Astrocyte (in vitro differentiated cells and primary cell): ENCODE measurements at regions not wholly inside any gene's neighbourhood (a gene's known extent, or its start where the extent isn't known, plus 50 kb on each side); places are given as distances from the start of the nearest gene placed in this dataset.
A peak's percentile ranks its signal among the peaks of the same experiment; 100 is the strongest.

Source experiments
- DNase-seq: peaks from one replicate; pipeline ENCODE4 v3.0.0-alpha.2; 2010; ENCODE audit warnings: low read depth
- FAIRE-seq: peaks from 2 replicates; lab custom pipeline; 2011; peaks lifted over from hg19 to GRCh38; lab: Jason Lieb, UNC
- H2AFZ ChIP-seq: 2 replicates; pipeline ENCODE4 v1.6.0; 2012; ENCODE audit warnings: low read depth, low read length, inconsistent platforms
- H3K27ac ChIP-seq: 2 replicates; pipeline ENCODE4 v1.5.1; 2011; ENCODE audit warnings: low read depth, low read length, inconsistent platforms
- H3K27me3 ChIP-seq: 2 replicates; pipeline ENCODE4 v1.6.0; 2011; ENCODE audit warnings: low read length, inconsistent platforms; ENCODE audit not compliant: insufficient read depth
- H3K36me3 ChIP-seq: 2 replicates; pipeline ENCODE4 v1.5.1; 2011; ENCODE audit warnings: low read length, inconsistent platforms; ENCODE audit not compliant: insufficient read depth
- H3K4me1 ChIP-seq: 2 replicates; pipeline ENCODE4 v1.5.1; 2011; ENCODE audit warnings: low read length, inconsistent platforms; ENCODE audit not compliant: insufficient read depth
- H3K4me2 ChIP-seq: 2 replicates; pipeline ENCODE4 v1.6.0; 2012; ENCODE audit warnings: low read length, inconsistent platforms
- H3K4me3 ChIP-seq: 2 replicates; pipeline ENCODE4 v1.5.1; 2011; ENCODE audit warnings: low read depth, mild to moderate bottlenecking, low read length, inconsistent platforms; ENCODE audit not compliant: insufficient read depth
- H3K79me2 ChIP-seq: 2 replicates; pipeline ENCODE4 v1.6.0; 2012; ENCODE audit warnings: mild to moderate bottlenecking, low read length, inconsistent platforms; ENCODE audit not compliant: insufficient read depth
- H3K9ac ChIP-seq: 2 replicates; pipeline ENCODE4 v1.6.0; 2012; ENCODE audit warnings: mild to moderate bottlenecking, low read length, inconsistent platforms
- H3K9me3 ChIP-seq: 2 replicates; pipeline ENCODE4 v1.5.1; 2012; ENCODE audit warnings: low read depth, mild to moderate bottlenecking, low read length, inconsistent platforms; ENCODE audit not compliant: insufficient read depth
- H4K20me1 ChIP-seq: 2 replicates; pipeline ENCODE4 v1.6.0; 2012; ENCODE audit warnings: low read length, inconsistent platforms; ENCODE audit not compliant: insufficient read depth
- H3K27ac Mint-ChIP-seq: one replicate; pipeline ENCODE4 v1.8.0; 2021; ENCODE audit warnings: mild to moderate bottlenecking, mixed read lengths; ENCODE audit not compliant: unreplicated experiment
- H3K27me3 Mint-ChIP-seq: one replicate; pipeline ENCODE4 v1.8.0; 2021; ENCODE audit warnings: low read depth, mixed read lengths; ENCODE audit not compliant: unreplicated experiment
- H3K36me3 Mint-ChIP-seq: one replicate; pipeline ENCODE4 v1.8.0; 2021; ENCODE audit warnings: low read depth, mixed read lengths; ENCODE audit not compliant: unreplicated experiment
- H3K4me1 Mint-ChIP-seq: one replicate; pipeline ENCODE4 v1.8.0; 2021; ENCODE audit warnings: low read depth, mixed read lengths; ENCODE audit not compliant: unreplicated experiment
- H3K4me3 Mint-ChIP-seq: one replicate; pipeline ENCODE4 v1.8.0; 2021; ENCODE audit warnings: mild to moderate bottlenecking, moderate library complexity, mixed read lengths; ENCODE audit not compliant: unreplicated experiment
- H3K9me3 Mint-ChIP-seq: one replicate; pipeline ENCODE4 v1.8.0; 2021; ENCODE audit warnings: mild to moderate bottlenecking, mixed read lengths; ENCODE audit not compliant: unreplicated experiment
- EZH2 ChIP-seq: IDR thresholded peaks from 2 replicates; pipeline ENCODE4 v1.6.1; 2012; ENCODE audit warnings: mild to moderate bottlenecking, low read length, inconsistent platforms; ENCODE audit not compliant: insufficient read depth
- TF ChIP-seq, protein P1 (sequence below): IDR thresholded peaks from 2 replicates; pipeline ENCODE4 v1.5.1; 2011; ENCODE audit warnings: low read depth, mild to moderate bottlenecking, inconsistent platforms, low read length, moderate library complexity; ENCODE audit not compliant: insufficient read depth

DNA sequence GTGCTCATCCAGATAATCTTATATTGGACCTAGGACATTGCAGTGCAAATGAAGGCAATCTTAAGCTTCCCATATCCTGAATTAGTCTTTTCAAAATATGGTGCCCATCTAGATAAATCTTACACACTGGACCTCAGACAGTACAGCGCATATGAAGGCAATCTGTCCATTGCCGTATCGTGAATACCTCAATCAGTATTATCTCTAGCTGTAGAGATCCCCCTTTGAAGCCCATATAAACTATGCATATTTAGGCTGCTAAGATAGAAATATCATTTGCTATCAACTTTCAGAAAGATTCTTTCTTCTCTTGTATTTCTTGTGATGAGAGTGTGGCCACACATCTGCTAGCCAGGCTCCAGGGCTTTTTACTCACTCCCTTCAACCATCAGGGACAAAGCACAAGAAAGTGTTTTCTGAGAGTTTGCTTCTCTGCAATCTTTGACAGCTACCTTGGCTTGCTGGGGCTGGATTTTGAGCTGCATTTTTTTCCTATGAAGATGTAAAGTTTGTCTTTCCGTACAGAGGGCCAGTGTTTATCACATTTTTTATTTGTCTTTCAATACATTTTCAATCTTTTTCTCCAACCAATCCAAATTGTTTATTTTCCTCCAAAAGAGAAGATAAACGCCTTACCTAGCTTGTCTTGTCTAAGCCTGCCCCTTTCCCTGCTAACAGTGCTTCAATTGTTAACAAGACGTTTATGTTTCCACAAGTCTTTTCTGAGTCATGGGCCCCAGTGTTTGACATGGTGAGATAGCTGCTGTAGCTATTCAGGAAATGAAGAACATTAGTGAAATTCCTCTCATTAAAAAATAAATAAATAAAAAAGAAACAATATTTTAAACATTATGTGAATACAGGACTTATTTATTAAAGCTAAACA lies 57.6 kb upstream of the FAT1 start:
- Mint-ChIP-seq H3K27me3 (no peaks in the 10 kb centered on the region), H3K4me1 (peaks cover 21% of the 10 kb centered on the region), H3K9me3 (no peaks in the 10 kb centered on the region), H3K36me3 (no peaks in the 10 kb centered on the region), H3K4me3 (no peak overlapping the region), H3K27ac (peak overlapping the region; percentile 63)
- FAIRE-seq (peak; percentile 74), DNase-seq (peak; percentile 81)
- H3K4me3 ChIP-seq: no peak overlapping the region
- peak overlapping the region; percentile 22 for H3K9ac ChIP-seq
- no peaks in the 10 kb centered on the region for H3K9me3 ChIP-seq
- no peak overlapping the region for H2AFZ ChIP-seq
- no peaks in the 10 kb centered on the region for H3K79me2 ChIP-seq
- H3K36me3 ChIP-seq: no peaks in the 10 kb centered on the region
- peak overlapping the region; percentile 41 for H3K27ac ChIP-seq
- peaks cover 7% of the 10 kb centered on the region for H3K4me1 ChIP-seq
- H4K20me1 ChIP-seq: no peaks in the 10 kb centered on the region
- peak overlapping the region; percentile 64 for H3K4me2 ChIP-seq
- TF ChIP-seq, protein P1, sequence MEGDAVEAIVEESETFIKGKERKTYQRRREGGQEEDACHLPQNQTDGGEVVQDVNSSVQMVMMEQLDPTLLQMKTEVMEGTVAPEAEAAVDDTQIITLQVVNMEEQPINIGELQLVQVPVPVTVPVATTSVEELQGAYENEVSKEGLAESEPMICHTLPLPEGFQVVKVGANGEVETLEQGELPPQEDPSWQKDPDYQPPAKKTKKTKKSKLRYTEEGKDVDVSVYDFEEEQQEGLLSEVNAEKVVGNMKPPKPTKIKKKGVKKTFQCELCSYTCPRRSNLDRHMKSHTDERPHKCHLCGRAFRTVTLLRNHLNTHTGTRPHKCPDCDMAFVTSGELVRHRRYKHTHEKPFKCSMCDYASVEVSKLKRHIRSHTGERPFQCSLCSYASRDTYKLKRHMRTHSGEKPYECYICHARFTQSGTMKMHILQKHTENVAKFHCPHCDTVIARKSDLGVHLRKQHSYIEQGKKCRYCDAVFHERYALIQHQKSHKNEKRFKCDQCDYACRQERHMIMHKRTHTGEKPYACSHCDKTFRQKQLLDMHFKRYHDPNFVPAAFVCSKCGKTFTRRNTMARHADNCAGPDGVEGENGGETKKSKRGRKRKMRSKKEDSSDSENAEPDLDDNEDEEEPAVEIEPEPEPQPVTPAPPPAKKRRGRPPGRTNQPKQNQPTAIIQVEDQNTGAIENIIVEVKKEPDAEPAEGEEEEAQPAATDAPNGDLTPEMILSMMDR: no peak
- no peak for TF ChIP-seq EZH2
- no peaks in the 10 kb centered on the region for H3K27me3 ChIP-seq

GRCh38 chr4:186782302-186782701 lies 58.6 kb upstream of the FAT1 start:
- no peaks in the 10 kb centered on the region for H3K36me3 Mint-ChIP-seq
- TF ChIP-seq EZH2: no peak
- TF ChIP-seq, protein P1: no peak
- DNase-seq (no peak), FAIRE-seq (no peak)
- H3K27ac Mint-ChIP-seq: no peak overlapping the region
- H3K4me2 ChIP-seq: no peak overlapping the region
- H3K4me3 ChIP-seq: no peak overlapping the region
- no peak overlapping the region for H2AFZ ChIP-seq
- no peaks in the 10 kb centered on the region for H3K9me3 Mint-ChIP-seq
- H4K20me1 ChIP-seq: no peaks in the 10 kb centered on the region
- no peaks in the 10 kb centered on the region for H3K79me2 ChIP-seq
- peaks cover 2% of the 10 kb centered on the region for H3K27me3 Mint-ChIP-seq
- H3K27ac ChIP-seq: no peak overlapping the region
- no peaks in the 10 kb centered on the region for H3K27me3 ChIP-seq
- H3K9me3 ChIP-seq: no peaks in the 10 kb centered on the region
- no peak overlapping the region for H3K9ac ChIP-seq
- no peaks in the 10 kb centered on the region for H3K36me3 ChIP-seq
- peaks cover 7% of the 10 kb centered on the region for H3K4me1 ChIP-seq
- no peak overlapping the region for H3K4me3 Mint-ChIP-seq
- peaks cover 21% of the 10 kb centered on the region for H3K4me1 Mint-ChIP-seq

DNA sequence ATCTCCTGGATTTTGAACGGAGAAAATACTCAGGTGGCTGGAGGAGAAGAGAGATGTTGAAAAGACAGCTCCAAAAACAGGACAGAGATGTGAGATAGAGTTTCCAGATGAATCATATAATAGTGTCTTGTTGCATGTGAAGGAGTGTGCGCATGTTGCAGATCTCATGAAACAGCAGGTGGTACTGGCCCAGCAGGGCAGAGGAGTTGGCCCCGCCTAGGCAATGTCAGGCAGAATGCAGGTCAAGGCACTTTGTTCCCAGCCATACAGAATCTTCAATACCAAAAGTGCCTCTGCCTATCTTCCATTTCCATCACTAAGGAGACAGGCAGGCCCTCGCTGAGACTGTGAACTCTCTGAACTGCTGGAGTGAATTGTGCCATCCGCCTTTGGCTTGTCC lies 63.9 kb upstream of the FAT1 start:
- H3K79me2 ChIP-seq: no peaks in the 10 kb centered on the region
- H3K9me3 ChIP-seq: no peaks in the 10 kb centered on the region
- no peak overlapping the region for H3K9ac ChIP-seq
- H3K27ac ChIP-seq: no peak overlapping the region
- Mint-ChIP-seq H3K27me3 (peaks cover 2% of the 10 kb centered on the region), H3K4me1 (peaks cover 9% of the 10 kb centered on the region), H3K4me3 (no peak overlapping the region), H3K36me3 (no peaks in the 10 kb centered on the region), H3K9me3 (no peaks in the 10 kb centered on the region), H3K27ac (no peak overlapping the region)
- no peak for TF ChIP-seq EZH2
- TF ChIP-seq, protein P1: no peak
- no peak overlapping the region for H2AFZ ChIP-seq
- H3K27me3 ChIP-seq: no peaks in the 10 kb centered on the region
- no peak overlapping the region for H3K4me3 ChIP-seq
- FAIRE-seq: no peak
- no peaks in the 10 kb centered on the region for H4K20me1 ChIP-seq
- H3K36me3 ChIP-seq: no peaks in the 10 kb centered on the region
- H3K4me1 ChIP-seq: peaks cover 6% of the 10 kb centered on the region
- DNase-seq: no peak
- H3K4me2 ChIP-seq: no peak overlapping the region
